Activated CD4-positive, CD25-positive, alpha-beta regulatory T cell treated with anti-CD3 and anti-CD28 coated beads, Interleukin-2, amount 50 U/mL, for 24 hours (primary cell): ENCODE measurements at regions not wholly inside any gene's neighbourhood (a gene's known extent, or its start where the extent isn't known, plus 50 kb on each side); places are given as distances from the start of the nearest gene placed in this dataset.
"Not testable (repeated sequence)": the region's sequence is repeated elsewhere in the genome, so short reads cannot be mapped to it uniquely, and the experiment has no call there.

Source experiments
- ATAC-seq, 2 donors: fragments of 150-1000 bp; cut with Tn5 transposase; one replicate each; pipeline ENCODE4 v1.10.0; 2021; ENCODE audit warnings: mild to moderate bottlenecking in 1 of 2, moderate library complexity in 1 of 2

DNA sequence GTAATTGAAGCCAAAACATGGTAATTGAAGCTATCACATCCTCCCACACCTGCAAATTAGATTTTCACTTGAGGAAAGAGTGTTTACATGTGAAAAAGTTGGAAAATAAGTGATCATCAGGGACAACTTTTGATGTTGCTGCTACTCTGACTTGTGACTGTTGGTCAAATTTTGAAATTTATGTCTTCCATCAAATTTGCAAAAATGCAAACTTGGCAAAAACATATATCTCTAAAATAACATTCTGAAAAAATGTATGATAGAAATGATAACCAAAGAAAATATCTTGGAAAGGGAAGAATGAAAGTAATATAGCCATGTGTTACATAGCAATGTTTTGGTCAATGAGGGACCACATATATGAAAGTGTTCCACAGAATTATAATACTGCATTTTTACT is 703.9 kb upstream of the SEMA6D start:
- ATAC-seq = no peak

DNA sequence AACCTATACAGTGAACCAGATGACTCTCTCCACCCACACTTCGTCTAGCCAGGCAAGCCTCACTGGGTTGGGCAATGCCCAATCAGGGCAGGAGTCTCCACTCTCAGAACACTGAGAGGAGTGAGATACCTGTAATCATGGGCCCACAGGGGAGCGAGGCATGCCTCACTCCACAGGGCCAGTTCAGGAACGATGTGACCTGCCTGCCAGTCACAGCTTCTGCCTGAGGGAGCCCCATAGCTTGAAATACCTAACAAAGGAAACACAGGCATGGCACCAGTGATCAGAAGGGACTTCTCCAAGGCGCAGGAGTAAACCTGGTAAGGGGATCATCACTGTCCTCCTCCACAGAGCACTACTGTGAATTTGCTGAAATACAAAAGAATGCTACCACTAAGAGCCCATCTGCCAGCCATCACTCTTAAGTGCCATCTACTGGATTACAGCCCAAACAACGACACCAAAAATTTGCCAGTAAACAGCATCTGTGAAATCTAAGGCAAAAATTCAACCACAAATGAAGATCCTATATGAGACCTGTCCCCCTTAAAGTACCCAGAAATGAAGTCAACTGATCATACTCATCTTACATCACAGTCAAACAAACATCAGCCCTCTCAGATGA is 689.9 kb upstream of the SEMA6D start:
- no peak for ATAC-seq

DNA sequence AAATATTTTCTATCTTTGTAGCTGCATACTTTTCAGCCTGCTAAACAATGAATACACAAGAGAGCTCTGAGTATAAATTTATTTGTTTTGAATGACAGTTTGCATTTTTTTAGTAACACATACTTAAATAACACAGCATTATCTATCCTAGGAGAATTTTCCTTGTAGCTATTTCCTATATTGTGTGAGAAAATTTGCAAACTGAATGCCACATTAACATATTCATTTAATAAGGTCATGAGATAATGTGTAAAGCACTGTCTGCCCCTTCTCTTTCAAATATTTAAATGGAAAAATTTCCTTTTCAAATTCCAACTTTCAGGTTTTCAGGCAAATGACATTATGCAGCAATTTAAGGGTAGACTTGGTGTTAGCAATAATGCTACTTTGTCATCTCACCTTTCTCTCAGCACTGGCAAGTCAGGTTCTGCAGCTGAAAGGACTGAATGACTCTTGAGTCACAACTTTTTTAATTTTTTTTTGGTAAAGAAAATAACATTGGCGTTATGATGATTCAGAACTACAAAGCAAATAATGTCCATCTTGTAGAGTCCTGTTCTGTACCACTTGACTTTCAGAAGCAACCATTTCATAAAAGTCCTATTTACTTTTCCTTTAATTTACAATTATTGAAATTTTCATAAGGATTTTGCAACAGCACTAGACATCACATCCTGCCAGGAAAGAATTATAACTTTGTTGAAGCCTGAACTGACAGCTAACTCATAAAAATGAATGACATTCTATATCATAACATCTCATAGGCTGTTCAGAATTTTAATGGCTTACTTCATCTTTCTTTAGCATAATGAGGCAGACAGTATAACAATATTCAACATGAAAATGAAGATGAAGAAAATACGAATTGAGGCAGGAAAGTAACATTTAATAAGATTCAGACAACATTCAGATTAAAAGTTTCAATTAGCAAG is 681.6 kb upstream of the SEMA6D start:
- no peak for ATAC-seq

DNA sequence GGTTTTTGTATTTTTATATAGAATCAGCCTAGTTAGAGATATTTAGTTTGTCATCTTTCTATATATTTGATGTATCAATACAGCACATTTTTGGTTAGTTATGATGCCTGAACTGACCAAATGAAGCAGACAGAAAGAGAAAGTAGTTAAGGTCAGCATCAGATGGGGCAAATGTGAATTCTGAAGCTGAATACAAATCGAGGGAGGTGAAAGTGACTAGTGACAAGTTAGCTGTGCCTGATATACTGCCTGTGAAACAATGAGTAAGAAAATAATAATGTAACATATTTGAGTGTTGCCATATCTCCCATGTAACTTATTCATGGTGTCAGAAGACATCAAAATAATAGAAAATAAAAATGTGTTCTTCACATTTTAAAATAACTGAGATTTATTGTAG is 680.3 kb upstream of the SEMA6D start:
- ATAC-seq = no peak

DNA sequence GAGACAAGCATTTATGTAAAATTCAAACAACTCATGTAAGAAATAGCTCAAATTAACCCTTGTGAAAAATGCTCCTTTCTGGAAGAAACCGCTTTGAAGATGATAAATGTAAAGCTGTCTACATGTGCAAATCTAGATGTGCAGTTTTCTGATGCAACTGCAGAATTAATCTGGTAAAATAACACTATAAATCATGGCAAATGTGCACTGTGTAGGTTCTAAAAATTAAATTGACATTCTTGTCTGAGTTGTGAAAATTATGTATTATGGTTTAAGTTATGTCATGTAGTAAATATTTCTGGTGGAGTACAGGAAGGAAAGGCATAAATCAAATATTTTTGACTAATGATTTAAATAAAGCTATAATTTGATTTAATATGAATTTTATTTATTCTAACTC is 678.1 kb upstream of the SEMA6D start:
- ATAC-seq = no peak

DNA sequence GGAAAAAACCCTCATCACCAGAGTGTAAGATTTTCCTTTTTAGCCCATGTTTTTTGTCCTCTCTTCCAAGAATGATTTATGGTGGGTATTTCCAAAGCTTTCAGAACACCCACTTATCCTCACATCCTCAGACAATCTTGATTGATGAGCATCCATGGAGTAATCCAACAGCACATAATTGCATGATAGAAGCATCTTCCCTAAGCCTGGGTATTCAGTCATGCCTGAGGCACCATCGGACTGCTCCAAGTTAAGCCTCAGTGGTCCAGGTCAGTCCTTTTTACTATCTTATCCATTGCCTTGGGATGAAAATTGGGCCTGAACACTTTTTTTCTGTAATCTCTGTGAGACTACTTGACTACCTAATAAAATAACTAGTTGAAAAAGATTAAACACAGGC is 676.0 kb upstream of the SEMA6D start:
- ATAC-seq = no peak

DNA sequence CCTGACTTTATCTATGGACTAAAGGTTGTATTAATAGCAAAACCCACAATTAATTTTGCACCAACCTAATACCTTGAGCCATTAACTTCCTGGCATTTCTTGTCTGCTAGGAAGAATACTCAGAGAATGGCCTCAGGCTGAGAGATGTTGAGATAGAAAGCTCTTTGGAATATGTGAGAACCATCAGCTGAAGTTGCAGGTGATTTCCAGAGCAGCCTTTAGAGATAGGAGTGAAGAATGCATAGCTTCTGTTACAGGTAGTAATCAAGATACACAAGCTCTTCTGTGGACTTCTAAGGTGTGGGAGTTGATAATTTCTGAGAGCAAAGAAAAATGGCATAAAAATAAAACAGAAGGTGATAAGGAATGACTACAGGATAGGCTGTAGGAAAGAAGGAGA is 669.3 kb upstream of the SEMA6D start:
- not testable (repeated sequence) for ATAC-seq

DNA sequence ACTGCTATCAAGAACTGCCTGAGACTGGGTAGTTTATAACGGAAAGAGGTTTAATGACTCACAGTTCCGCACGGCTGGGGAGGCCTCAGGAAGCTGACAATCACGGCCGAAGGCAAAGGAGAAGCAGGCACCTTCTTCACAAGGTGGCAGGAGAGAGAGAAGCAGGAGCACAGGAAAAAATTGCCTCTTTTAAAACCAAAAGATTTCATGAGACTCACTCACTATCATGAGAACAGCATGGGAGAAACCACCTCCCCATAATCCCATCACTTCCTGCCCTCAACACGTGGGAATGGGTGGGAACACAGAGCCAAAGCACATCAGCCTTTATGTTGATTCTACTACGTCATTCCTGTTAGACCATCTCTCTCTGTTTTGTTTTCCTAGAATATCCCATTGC is 650.9 kb upstream of the SEMA6D start:
- ATAC-seq = no peak

DNA sequence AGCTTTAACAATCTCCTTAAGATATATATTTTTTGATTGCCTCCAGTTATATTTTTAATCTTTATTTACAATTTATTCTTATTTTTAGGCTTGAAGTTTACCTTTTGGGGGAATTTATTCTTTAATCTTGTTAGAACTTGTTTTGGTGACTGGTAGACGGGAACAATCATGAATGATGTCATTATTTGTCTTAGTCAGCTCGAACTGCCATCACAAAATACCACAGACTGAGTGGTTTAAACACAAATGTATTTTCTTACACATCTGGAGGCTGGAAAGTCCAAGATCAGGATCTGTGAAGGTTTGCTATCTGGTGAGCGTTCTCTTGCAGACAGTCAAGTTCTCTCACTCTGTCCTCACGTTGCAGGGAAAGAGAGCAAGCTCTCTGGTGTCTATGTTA is 639.5 kb upstream of the SEMA6D start:
- ATAC-seq = not testable (repeated sequence)

DNA sequence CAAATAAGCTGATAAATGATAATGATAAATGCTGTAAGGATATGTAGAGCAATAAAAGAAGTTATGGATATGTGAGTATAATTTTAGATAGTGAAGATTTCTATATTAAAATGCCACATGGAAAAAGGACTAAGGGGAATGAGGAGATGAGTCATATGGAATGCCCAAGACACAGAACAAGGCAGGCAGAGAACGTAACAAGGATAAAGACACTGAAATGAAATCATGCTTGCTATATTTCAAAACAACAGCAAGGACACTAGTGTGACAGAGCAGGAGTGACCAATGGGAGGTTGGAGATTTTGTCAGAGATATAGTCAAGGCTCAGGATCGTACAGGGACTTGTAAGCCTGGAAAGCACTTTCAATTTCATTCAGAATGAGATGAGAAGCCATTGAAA is 621.5 kb upstream of the SEMA6D start:
- ATAC-seq = no peak

DNA sequence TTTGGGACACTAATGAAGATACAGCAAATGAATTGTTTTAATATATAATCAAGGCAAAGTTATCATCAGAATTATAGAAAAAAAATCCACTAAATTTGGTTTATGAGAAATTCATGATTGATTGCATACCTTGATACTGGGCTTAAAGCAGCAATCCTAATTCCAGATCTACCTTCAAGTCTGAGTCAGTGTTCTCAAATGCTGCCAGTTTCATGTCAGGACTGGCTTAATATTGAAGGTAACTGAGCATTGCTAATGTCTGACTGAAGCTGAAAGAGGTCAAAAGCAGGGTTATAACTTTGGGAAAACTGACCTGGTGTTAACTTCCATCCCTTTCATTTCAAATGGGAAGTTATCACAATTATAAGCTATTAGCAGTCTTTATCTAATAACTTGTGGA is 618.8 kb upstream of the SEMA6D start:
- not testable (repeated sequence) for ATAC-seq

DNA sequence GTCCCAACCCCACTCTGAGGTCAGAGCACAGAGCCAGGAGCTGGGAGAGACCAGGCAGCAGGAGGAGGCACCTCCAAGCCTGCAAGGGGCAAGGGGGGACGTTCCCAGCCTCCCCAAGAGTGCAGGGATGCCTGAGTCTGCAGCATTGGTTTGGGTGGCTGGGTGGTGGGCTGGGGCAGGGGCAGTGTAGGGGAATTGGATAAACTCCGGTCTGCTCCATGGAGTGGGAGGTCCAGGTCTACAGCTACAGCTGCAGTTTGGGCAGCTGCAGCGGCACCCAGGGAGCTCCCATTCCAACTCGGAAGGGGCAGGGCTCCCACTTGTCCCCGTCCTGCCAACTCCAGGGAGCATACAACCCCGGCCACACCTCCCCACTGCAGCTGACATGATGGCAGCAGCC is 617.5 kb upstream of the SEMA6D start:
- not testable (repeated sequence) for ATAC-seq

DNA sequence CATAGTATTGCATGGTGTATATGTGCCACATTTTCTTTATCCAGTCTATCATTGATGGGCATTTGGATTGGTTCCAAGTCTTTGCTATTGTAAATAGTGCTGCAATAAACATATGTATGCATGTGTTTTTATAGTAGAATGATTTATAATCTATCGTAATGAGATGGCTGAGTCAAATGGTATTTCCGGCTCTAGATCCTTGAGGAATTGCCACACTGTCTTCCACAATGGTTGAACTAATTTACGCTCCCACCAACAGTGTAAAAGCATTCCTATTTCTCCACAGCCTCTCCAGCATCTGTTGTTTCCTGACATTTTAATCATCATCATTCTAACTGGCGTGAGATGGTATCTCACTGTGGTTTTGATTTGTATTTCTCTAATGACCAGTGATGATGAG is 608.5 kb upstream of the SEMA6D start:
- ATAC-seq = not testable (repeated sequence)

DNA sequence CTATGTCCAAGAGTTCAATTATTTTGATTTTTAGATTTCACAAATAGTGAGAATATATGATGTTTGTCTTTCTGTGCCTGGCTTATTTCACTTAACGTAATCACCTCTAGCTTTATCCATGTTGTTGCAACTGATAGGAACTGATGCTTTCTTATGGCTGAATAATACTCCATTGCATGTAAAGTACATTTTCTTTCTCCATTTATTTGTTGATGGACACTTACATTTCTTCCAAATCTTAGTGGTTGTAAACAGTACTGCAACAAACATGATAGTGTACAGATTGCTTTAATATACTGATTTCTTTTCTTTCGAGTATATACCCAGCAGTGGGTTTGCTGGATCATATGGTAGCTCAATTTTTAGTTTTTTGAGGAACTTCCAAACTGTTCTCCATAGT is 600.6 kb upstream of the SEMA6D start:
- ATAC-seq = no peak

DNA sequence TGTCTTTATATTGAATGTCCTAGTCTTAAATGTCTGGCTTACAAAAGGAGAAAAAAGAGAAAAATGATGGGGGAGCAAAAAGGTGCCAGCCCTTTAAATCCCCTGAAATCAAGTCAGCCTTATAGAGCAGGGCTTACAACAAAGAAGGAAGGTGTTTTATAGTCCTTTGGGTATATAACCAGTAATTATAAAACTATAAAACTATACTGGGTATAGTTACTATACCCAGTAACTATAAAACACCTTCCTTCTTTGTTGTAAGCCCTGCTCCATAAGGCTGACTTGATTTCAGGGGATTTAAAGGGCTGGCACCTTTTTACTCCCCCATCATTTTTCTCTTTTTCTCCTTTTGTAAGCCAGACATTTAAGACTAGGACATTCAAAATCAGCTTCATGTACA is 598.0 kb upstream of the SEMA6D start:
- ATAC-seq = no peak

DNA sequence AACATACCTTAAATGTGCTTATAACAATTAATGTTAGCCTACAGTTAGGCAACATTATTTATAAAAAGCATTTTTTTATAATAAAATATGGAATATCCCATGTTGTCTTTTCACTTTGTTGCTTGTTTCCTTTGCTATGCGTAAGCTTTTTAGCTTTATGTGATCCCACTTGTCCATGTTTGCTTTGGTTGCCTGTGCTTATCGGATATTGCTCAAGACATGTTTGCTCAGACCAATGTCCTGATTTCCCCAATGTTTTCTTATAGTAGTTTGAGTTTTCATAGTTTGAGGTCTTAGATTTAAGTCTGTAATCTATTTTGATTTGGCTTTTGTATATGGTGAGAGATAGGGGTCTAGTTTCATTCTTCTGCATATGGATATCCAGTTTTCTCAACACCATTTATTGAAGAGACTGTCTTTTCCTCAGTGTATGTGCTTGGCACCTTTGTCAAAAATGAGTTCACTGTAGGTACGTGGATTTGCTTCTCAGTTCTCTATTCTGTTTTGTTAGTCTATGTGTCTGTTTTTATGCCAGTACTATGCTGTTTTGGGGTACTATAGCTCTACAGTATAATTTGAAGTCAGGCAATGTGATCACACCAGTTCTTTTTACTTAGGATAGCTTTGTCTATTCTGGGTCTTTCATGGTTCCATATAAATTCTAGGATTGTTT is 592.7 kb upstream of the SEMA6D start:
- no peak for ATAC-seq

DNA sequence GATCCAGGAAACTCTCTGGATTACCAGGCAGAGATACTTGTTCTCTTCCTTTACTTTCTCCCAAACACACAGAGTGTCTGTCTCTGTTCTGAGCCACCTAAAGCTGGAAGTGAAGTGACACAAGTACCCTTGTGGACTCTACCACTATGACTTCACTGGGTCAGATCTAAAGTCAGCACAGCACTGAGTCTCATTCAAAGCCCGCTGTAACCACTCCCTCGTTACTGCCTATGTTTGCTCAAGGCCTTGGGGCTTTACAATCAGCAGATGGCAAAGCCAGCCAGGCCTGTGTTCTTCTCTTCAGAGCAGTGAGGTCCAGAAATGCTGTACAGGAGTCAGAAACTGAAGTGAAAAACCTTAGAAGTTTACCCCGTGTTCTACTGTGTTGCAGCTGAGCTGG is 588.3 kb upstream of the SEMA6D start:
- ATAC-seq = no peak

DNA sequence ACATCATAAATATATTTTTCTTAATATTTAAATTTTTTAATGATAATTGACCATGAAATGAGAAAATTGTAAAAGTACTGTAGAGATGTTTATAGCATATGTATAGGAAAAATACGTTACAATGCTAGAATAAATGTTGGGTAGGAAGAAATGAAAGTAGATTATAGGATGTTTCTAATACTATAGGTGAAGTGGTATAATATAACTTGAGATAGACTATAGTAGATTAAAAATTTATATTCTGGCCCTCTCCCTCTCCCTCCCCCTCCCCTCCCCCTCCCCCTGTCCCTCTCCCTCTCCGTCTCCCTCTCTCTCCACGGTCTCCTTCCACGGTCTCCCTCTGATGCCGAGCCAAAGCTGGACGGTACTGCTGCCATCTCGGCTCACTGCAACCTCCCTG is 585.9 kb upstream of the SEMA6D start:
- ATAC-seq = not testable (repeated sequence)

DNA sequence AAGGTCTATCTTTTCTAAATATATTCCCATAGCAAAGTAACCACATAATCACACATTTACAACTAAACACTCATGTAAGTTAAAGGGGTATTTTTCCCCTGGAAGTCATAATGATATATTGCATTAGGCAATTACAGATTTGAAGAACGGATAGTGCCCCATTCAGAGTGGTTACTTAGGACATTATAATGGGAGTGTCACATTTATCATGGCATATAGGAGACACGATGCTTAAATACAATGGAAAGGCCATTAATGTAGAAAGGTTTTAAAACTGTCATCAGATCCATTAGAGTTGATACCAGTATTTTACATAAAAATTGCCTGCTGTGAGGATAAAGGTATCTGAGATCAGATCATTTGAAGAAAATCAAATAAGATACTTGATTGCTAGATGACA is 582.0 kb upstream of the SEMA6D start:
- no peak for ATAC-seq

DNA sequence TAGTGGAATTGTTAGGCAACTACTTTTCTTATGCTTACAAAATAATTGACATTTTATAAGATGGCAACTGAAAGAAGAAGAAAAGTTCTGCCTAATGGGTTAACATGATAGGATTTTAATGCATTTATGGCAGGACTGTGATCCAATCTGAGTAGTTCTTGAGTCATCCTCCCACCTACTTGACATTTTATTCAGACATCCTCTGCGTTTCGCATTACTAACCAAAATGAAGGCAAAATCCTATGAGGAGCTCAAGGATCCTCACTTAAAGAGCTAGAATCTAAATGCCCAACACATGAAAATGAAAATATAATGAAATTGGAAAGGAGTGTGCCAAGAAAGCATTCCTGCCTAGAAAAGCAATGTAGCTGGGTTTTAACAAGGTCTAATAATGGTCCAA is 581.1 kb upstream of the SEMA6D start:
- no peak for ATAC-seq

DNA sequence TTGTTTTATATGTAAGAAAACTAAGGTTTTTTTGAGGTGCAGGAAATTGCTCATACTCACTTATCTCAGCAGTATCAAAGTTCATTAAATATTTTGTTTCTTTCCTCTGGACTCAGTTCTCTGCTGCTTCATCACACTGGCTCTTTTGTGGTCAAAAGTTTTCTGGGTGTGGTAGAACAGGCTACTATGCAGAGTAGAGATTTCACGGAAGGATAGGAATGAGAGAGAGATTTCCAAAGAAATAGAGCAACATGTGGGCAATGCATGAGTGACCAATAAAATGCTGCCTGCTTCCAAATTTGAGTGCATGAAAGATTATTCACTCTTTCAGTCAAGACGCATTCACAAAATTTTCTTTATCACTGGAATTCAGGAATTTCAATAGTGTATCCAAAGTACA is 577.3 kb upstream of the SEMA6D start:
- ATAC-seq = no peak

DNA sequence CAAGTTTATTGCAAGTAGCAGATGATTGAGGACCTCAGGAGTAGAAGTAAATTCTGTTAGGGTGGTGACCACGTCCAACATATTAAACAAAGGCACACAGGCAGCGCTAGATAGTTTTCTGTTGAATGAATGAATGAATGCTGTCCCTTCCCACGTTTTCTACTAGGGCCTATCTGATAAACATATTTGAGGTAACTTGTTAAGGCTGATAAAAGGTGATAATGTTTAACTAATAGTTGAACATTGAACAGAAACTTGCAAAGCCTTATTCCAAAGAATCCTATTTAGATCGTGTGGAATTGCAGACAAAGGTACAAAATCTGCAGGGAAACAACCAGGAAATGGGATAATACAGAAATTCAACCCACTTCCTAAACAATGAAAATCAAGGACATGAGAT is 559.5 kb upstream of the SEMA6D start:
- no peak for ATAC-seq

DNA sequence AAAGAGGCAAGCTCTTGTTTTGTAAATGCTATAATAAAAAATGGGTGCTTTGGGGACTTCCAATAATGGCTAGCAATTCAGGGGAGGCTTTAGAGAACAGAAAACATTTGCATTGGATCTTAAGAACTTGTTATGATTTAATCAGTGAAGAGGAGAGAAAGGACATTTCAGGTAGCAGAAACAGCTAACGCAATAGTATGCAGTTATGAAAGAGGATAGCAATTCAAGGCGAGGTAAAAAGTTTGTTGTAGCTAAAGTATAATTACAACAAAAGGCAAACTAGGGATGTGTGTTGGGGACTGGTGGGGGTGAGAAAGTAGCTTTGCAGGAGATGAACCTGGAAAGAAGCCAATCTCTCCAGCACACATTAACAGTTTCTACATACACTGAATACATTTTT is 558.7 kb upstream of the SEMA6D start:
- no peak for ATAC-seq

DNA sequence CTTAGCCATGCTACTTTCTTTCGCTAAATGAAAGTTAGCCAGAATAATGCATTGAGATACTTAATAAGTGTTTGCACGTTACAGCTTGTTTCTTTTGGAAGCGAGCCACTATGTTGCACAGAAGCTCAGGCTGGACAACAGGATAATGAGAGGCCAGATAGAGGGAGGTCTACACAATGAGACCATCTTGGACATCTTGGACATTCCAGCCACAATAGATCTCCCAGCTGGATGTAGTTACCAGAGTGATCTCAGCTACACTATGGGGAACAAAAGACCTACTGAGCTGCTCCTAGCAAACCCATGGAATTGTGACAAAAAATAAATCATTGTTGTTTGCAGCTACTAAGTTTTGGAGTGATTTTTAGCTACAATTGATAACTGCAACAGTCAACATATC is 540.1 kb upstream of the SEMA6D start:
- ATAC-seq = no peak
